ENCODE measurements at regions not wholly inside any gene's neighbourhood (a gene's known extent, or its start where the extent isn't known, plus 50 kb on each side); places are given as distances from the start of the nearest gene placed in this dataset.

DNA sequence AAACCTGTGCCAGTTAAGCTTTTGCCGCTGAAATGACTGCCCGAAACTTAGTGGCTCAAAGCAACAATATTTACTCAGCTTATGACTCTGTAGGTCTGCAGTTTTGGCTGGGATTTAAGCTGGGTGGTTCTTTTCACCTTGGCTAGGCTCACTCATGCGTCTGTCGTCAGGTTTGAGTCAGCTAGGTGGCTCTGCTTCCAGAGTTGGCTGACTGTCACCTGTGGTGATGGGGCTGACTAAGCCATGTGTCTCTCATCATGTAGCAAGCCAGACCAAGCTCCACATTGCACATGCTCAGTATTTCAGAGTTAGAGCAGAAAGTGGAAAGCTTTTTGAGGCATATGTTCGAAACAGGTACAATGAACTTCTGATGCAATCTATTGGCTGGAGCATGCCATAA lies 354.8 kb downstream of the MEIS1 start:
- TF ChIP-seq, protein P1, sequence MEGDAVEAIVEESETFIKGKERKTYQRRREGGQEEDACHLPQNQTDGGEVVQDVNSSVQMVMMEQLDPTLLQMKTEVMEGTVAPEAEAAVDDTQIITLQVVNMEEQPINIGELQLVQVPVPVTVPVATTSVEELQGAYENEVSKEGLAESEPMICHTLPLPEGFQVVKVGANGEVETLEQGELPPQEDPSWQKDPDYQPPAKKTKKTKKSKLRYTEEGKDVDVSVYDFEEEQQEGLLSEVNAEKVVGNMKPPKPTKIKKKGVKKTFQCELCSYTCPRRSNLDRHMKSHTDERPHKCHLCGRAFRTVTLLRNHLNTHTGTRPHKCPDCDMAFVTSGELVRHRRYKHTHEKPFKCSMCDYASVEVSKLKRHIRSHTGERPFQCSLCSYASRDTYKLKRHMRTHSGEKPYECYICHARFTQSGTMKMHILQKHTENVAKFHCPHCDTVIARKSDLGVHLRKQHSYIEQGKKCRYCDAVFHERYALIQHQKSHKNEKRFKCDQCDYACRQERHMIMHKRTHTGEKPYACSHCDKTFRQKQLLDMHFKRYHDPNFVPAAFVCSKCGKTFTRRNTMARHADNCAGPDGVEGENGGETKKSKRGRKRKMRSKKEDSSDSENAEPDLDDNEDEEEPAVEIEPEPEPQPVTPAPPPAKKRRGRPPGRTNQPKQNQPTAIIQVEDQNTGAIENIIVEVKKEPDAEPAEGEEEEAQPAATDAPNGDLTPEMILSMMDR (IDR thresholded peaks at IDR 0.05) = no peak
- TF ChIP-seq TCF7L2 (IDR thresholded peaks at IDR 0.05; ENCODE audit: low read depth, low read length) = no peak
